Astrocyte (in vitro differentiated cells and primary cell): ENCODE measurements at regions not wholly inside any gene's neighbourhood (a gene's known extent, or its start where the extent isn't known, plus 50 kb on each side); places are given as distances from the start of the nearest gene placed in this dataset.

Experiments used
- DNase-seq: peaks from one replicate; pipeline ENCODE4 v3.0.0-alpha.2; 2010; ENCODE audit warnings: low read depth
- FAIRE-seq: peaks from 2 replicates; lab custom pipeline; 2011; peaks lifted over from hg19 to GRCh38; lab: Jason Lieb, UNC
- H2AFZ ChIP-seq: 2 replicates; pipeline ENCODE4 v1.6.0; 2012; ENCODE audit warnings: low read depth, low read length, inconsistent platforms
- H3K27ac ChIP-seq: 2 replicates; pipeline ENCODE4 v1.5.1; 2011; ENCODE audit warnings: low read depth, low read length, inconsistent platforms
- H3K27me3 ChIP-seq: 2 replicates; pipeline ENCODE4 v1.6.0; 2011; ENCODE audit warnings: low read length, inconsistent platforms; ENCODE audit not compliant: insufficient read depth
- H3K36me3 ChIP-seq: 2 replicates; pipeline ENCODE4 v1.5.1; 2011; ENCODE audit warnings: low read length, inconsistent platforms; ENCODE audit not compliant: insufficient read depth
- H3K4me1 ChIP-seq: 2 replicates; pipeline ENCODE4 v1.5.1; 2011; ENCODE audit warnings: low read length, inconsistent platforms; ENCODE audit not compliant: insufficient read depth
- H3K4me2 ChIP-seq: 2 replicates; pipeline ENCODE4 v1.6.0; 2012; ENCODE audit warnings: low read length, inconsistent platforms
- H3K4me3 ChIP-seq: 2 replicates; pipeline ENCODE4 v1.5.1; 2011; ENCODE audit warnings: low read depth, mild to moderate bottlenecking, low read length, inconsistent platforms; ENCODE audit not compliant: insufficient read depth
- H3K79me2 ChIP-seq: 2 replicates; pipeline ENCODE4 v1.6.0; 2012; ENCODE audit warnings: mild to moderate bottlenecking, low read length, inconsistent platforms; ENCODE audit not compliant: insufficient read depth
- H3K9ac ChIP-seq: 2 replicates; pipeline ENCODE4 v1.6.0; 2012; ENCODE audit warnings: mild to moderate bottlenecking, low read length, inconsistent platforms
- H3K9me3 ChIP-seq: 2 replicates; pipeline ENCODE4 v1.5.1; 2012; ENCODE audit warnings: low read depth, mild to moderate bottlenecking, low read length, inconsistent platforms; ENCODE audit not compliant: insufficient read depth
- H4K20me1 ChIP-seq: 2 replicates; pipeline ENCODE4 v1.6.0; 2012; ENCODE audit warnings: low read length, inconsistent platforms; ENCODE audit not compliant: insufficient read depth
- H3K27ac Mint-ChIP-seq: one replicate; pipeline ENCODE4 v1.8.0; 2021; ENCODE audit warnings: mild to moderate bottlenecking, mixed read lengths; ENCODE audit not compliant: unreplicated experiment
- H3K27me3 Mint-ChIP-seq: one replicate; pipeline ENCODE4 v1.8.0; 2021; ENCODE audit warnings: low read depth, mixed read lengths; ENCODE audit not compliant: unreplicated experiment
- H3K36me3 Mint-ChIP-seq: one replicate; pipeline ENCODE4 v1.8.0; 2021; ENCODE audit warnings: low read depth, mixed read lengths; ENCODE audit not compliant: unreplicated experiment
- H3K4me1 Mint-ChIP-seq: one replicate; pipeline ENCODE4 v1.8.0; 2021; ENCODE audit warnings: low read depth, mixed read lengths; ENCODE audit not compliant: unreplicated experiment
- H3K4me3 Mint-ChIP-seq: one replicate; pipeline ENCODE4 v1.8.0; 2021; ENCODE audit warnings: mild to moderate bottlenecking, moderate library complexity, mixed read lengths; ENCODE audit not compliant: unreplicated experiment
- H3K9me3 Mint-ChIP-seq: one replicate; pipeline ENCODE4 v1.8.0; 2021; ENCODE audit warnings: mild to moderate bottlenecking, mixed read lengths; ENCODE audit not compliant: unreplicated experiment
- CTCF ChIP-seq: IDR thresholded peaks from 2 replicates; pipeline ENCODE4 v1.5.1; 2011; ENCODE audit warnings: low read depth, mild to moderate bottlenecking, inconsistent platforms, low read length, moderate library complexity; ENCODE audit not compliant: insufficient read depth
- EZH2 ChIP-seq: IDR thresholded peaks from 2 replicates; pipeline ENCODE4 v1.6.1; 2012; ENCODE audit warnings: mild to moderate bottlenecking, low read length, inconsistent platforms; ENCODE audit not compliant: insufficient read depth

DNA sequence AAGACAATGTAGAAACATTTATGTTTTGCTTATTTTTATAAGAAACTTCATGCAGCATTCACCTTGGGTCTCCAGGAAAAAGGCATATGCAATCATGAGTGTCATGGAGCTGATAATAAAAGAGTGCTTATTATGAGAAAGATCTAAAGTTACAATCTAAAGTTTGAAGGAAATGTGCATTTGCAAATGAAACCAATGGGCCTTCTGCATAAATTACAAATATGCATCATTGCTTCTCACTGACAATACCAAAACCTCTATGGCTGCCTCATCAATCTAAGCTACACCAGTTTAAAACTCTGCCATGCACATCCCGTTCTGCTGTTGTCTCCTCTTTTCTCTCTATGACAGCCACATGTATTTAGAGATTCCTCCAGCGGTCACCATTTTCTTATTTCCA is 103.2 kb upstream of the ABI3BP start:
- no peak for TF ChIP-seq CTCF
- TF ChIP-seq EZH2 = no peak
- Histone ChIP-seq H3K9me3 (no peaks in the 10 kb centered on the region), H3K79me2 (no peaks in the 10 kb centered on the region), H3K4me1 (no peaks in the 10 kb centered on the region), H3K27ac (no peak overlapping the region), H2AFZ (no peak overlapping the region), H4K20me1 (no peaks in the 10 kb centered on the region), H3K27me3 (no peaks in the 10 kb centered on the region), H3K4me2 (no peak overlapping the region), H3K4me3 (no peak overlapping the region), H3K9ac (no peak overlapping the region), H3K36me3 (no peaks in the 10 kb centered on the region)
- Mint-ChIP-seq H3K27me3 (no peaks in the 10 kb centered on the region), H3K4me3 (no peak overlapping the region), H3K36me3 (no peaks in the 10 kb centered on the region), H3K9me3 (no peaks in the 10 kb centered on the region), H3K27ac (no peak overlapping the region), H3K4me1 (no peaks in the 10 kb centered on the region)
- DNase-seq (no peak), FAIRE-seq (no peak)

DNA sequence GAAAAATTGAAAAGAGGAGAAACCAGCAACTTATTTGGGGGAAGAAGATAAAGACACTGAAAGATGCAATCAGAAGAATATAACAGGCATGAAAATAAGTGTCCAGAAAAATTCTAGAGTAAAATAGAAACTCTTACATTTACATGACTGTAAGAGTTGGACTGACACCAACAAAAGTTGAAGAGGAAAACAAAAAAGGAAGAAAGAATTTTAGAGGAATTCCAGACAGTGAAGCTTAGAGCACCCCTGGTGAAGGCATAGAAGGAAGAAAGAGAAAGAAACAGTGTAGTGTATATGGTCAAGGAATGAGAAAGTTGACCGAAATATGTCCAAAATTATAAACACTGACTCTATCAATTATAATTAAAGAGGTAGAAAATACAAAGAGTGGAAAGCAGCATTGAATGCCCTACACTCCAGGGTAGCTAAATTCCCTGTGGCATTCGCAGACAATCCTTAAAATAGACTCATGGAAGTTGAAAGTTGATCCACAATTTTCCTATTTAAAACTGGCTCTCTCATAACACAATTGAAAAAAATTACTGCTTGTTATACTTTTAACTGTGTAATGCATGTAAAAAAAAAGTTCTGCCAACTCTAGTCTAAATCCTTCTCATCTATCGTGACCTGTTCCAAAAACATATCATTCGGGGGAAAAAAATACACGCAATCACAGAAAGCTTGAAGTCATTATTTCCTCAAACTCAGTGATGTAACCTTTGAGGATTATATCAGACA is 102.6 kb upstream of the ABI3BP start:
- H3K27ac ChIP-seq = no peak overlapping the region
- DNase-seq = no peak

More for the DNA sequence above, 102.6 kb upstream of the ABI3BP start:
- Histone ChIP-seq H3K9me3 (no peaks in the 10 kb centered on the region), H2AFZ (no peak overlapping the region), H3K4me1 (no peaks in the 10 kb centered on the region), H3K4me2 (no peak overlapping the region), H3K36me3 (no peaks in the 10 kb centered on the region), H4K20me1 (no peaks in the 10 kb centered on the region), H3K9ac (no peak overlapping the region), H3K79me2 (no peaks in the 10 kb centered on the region), H3K4me3 (no peak overlapping the region), H3K27me3 (no peaks in the 10 kb centered on the region)
- H3K9me3 Mint-ChIP-seq = no peaks in the 10 kb centered on the region
- FAIRE-seq = no peak
- H3K27ac Mint-ChIP-seq = no peak overlapping the region
- TF ChIP-seq EZH2 = no peak
- no peak for TF ChIP-seq CTCF
- no peak overlapping the region for H3K4me3 Mint-ChIP-seq
- H3K36me3 Mint-ChIP-seq = no peaks in the 10 kb centered on the region
- H3K4me1 Mint-ChIP-seq = no peaks in the 10 kb centered on the region
- no peaks in the 10 kb centered on the region for H3K27me3 Mint-ChIP-seq
